ENCODE measurements at regions not wholly inside any gene's neighbourhood (a gene's known extent, or its start where the extent isn't known, plus 50 kb on each side); places are given as distances from the start of the nearest gene placed in this dataset.

- no peak for DNase-seq (ENCODE audit: low spot score)
Observed at GRCh38 chr19:33948651-33949335, 152.1 kb downstream of the KCTD15 start.

GRCh38 chr19:33950091-33950750 is 153.6 kb downstream of the KCTD15 start:
- DNase-seq (ENCODE audit: low spot score): no peak

GRCh38 chr19:33953023-33953422 is 156.4 kb downstream of the KCTD15 start:
- no peak for DNase-seq (ENCODE audit: low spot score)

GRCh38 chr19:33953592-33953991 is 156.9 kb downstream of the KCTD15 start:
- DNase-seq (ENCODE audit: low spot score): no peak

GRCh38 chr19:33954686-33955085 is 158.0 kb downstream of the KCTD15 start:
- no peak for DNase-seq (ENCODE audit: low spot score)

GRCh38 chr19:33956941-33957340 is 160.3 kb downstream of the KCTD15 start:
- DNase-seq (ENCODE audit: low spot score): no peak

GRCh38 chr19:33957804-33958203 is 161.1 kb downstream of the KCTD15 start:
- no peak for DNase-seq (ENCODE audit: low spot score)

- DNase-seq (ENCODE audit: low spot score): no peak
Observed at GRCh38 chr19:33960566-33960965, 163.9 kb downstream of the KCTD15 start.

GRCh38 chr19:33962161-33962560 is 165.5 kb downstream of the KCTD15 start:
- DNase-seq (ENCODE audit: low spot score): no peak

GRCh38 chr19:33963514-33963913 is 166.8 kb downstream of the KCTD15 start:
- no peak for DNase-seq (ENCODE audit: low spot score)

- no peak for DNase-seq (ENCODE audit: low spot score)
Observed at GRCh38 chr19:33971073-33971472, 174.4 kb downstream of the KCTD15 start.

GRCh38 chr19:33977756-33978685 is 181.4 kb downstream of the KCTD15 start:
- DNase-seq (ENCODE audit: low spot score): no peak

- no peak for DNase-seq (ENCODE audit: low spot score)
Observed at GRCh38 chr19:33982706-33983105, 186.0 kb downstream of the KCTD15 start.

GRCh38 chr19:33988601-33989000 is 183.7 kb upstream of the LSM14A start:
- no peak for DNase-seq (ENCODE audit: low spot score)

GRCh38 chr19:33997690-33998089 is 174.6 kb upstream of the LSM14A start:
- no peak for DNase-seq (ENCODE audit: low spot score)

- DNase-seq (ENCODE audit: low spot score): no peak
Observed at GRCh38 chr19:33998302-33998701, 174.0 kb upstream of the LSM14A start.

GRCh38 chr19:33998739-33999345 is 173.5 kb upstream of the LSM14A start:
- no peak for DNase-seq (ENCODE audit: low spot score)

GRCh38 chr19:34017024-34017423 is 155.3 kb upstream of the LSM14A start:
- no peak for DNase-seq (ENCODE audit: low spot score)

- no peak for DNase-seq (ENCODE audit: low spot score)
Observed at GRCh38 chr19:34017601-34018000, 154.7 kb upstream of the LSM14A start.

GRCh38 chr19:34018546-34018945 is 153.8 kb upstream of the LSM14A start:
- no peak for DNase-seq (ENCODE audit: low spot score)

GRCh38 chr19:34023381-34023780 is 148.9 kb upstream of the LSM14A start:
- DNase-seq (ENCODE audit: low spot score): no peak

- DNase-seq (ENCODE audit: low spot score): no peak
Observed at GRCh38 chr19:34033880-34034279, 138.4 kb upstream of the LSM14A start.

Measured in AG20443 (cell line).